ENCODE measurements at regions not wholly inside any gene's neighbourhood (a gene's known extent, or its start where the extent isn't known, plus 50 kb on each side); places are given as distances from the start of the nearest gene placed in this dataset.

DNA sequence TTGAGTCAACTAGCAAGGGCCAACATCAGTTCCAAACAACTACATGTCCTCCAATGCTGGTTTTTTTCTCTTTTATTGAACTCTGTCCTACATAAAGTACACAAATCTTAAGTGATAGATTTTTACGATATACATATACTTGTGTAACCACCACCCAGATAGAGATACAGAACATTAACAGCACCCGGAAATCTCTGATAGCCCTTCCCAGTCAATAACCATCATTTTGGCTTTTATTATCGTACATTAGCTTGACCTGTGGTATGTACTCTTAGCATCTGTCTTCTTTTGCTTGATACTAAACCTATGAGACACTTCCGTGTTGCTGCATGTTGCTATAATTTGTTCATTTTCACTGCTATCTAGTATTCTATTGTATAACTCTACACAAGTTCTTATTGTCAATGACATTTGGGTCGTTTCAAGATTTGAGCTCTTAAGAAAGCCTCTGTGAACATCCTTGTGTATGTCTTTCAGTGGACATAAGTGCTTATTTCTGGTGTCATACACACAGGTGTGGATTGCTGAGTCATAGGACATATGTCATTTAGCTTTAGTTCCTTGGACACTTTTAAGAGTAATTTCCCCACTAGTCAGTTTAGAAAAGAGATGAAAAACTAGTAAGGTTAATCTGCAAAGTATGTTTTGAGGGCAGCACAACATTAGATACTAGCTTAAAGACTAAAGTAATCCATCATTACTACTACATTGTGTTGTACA is 111.1 kb downstream of the PRLHR start:
- TF ChIP-seq CTCF (IDR thresholded peaks at IDR 0.05): no peak
- no peak for TF ChIP-seq REST (IDR thresholded peaks at IDR 0.05; ENCODE audit: insufficient read depth in 1 of 2, low read depth in 2 of 2, low read length in 1 of 2)
- no peak for TF ChIP-seq POLR2AphosphoS5 (IDR thresholded peaks at IDR 0.05; ENCODE audit: low read depth, low read length)
- TF ChIP-seq TCF7L2 (IDR thresholded peaks at IDR 0.05; ENCODE audit: low read depth, low read length): no peak
